AG04449 (cell line): ENCODE measurements at regions not wholly inside any gene's neighbourhood (a gene's known extent, or its start where the extent isn't known, plus 50 kb on each side); places are given as distances from the start of the nearest gene placed in this dataset.

Experiments used
- CTCF ChIA-PET: fragments of 350-600 bp; formaldehyde crosslinking; extraction: SDS; loops from one replicate; lab custom pipeline; 2021; ENCODE audit warnings: antibody characterized with exemption; lab: Yijun Ruan, JAX
- POLR2A ChIA-PET: fragments of 400-600, 350-600 bp; formaldehyde crosslinking; extraction: SDS; loops from one replicate; lab custom pipeline; 2020; ENCODE audit warnings: antibody characterized with exemption, inconsistent platforms; lab: Yijun Ruan, JAX
- DNase-seq: peaks from one replicate; pipeline ENCODE4 v3.0.0-alpha.2; 2010; ENCODE audit warnings: low read depth, low spot score
- H3K4me3 ChIP-seq: 2 replicates; pipeline ENCODE4 v1.5.1; 2011; ENCODE audit warnings: low read depth, mild to moderate bottlenecking, control low read depth, low read length
- CTCF ChIP-seq: IDR thresholded peaks from one replicate; pipeline ENCODE4 v1.5.1; 2011; ENCODE audit warnings: mild to moderate bottlenecking, moderate library complexity, low read length, control low read depth, inconsistent platforms; ENCODE audit not compliant: insufficient read depth; ENCODE audit errors: missing control alignments

DNA sequence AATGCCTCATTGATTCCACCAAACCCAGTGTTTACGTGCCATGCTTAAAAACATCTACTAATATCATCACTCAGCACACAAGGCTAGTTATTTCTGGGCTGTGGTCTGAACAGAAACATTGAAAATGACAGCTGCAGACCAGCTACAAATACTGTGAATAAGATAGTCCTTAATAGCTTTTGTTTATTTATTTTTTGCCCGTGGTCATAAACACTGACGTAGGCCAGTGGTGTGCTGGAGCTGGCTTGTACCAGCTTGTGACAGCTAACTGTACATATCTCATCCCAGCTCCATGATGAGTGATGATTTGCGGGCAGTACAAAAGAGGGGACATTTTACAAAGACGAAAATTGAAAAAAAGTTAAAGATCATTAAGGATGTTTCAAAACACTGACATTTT is 1057.0 kb downstream of the EPHA7 start:
- no peak for DNase-seq
- TF ChIP-seq CTCF = no peak
- ChIA-PET POLR2A (no interaction called here), CTCF (no interaction called here)
- no peak overlapping the region for H3K4me3 ChIP-seq

GRCh38 chr6:92361990-92362389 is 1057.4 kb downstream of the EPHA7 start:
- CTCF ChIA-PET = no interaction called here

DNA sequence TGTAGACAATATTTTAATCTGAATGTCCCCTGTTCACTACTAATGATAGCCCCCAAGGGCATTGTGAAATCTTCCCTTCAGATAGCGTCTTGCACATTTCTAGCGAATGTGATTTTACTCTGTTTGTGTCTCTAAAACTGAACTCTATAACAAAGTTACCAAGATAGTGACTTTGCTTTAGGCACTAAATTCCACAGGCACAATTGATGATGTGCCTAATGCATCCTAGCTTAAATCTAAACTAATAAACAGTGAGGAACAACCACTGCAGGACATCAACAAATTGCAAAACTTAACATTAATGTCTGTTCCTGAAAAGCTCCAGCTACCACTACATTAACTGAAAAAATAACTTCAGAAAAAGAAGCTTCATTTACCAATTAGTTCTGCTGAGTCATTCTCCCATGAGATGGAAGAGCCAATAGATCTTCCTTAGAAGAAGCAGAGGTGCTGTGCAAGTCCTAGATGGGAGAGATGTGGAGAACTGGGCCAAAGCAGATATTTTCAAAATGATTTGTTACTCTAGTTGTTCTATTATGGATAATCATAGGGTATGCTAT is 1065.0 kb downstream of the EPHA7 start:
- no peak for TF ChIP-seq CTCF
- no peak for DNase-seq
- ChIA-PET CTCF (no interaction called here), POLR2A (no interaction called here)
- no peak overlapping the region for H3K4me3 ChIP-seq

More at GRCh38 chr6:92361990-92362389, 1057.4 kb downstream of the EPHA7 start:
- POLR2A ChIA-PET = no interaction called here
- DNase-seq = no peak
- no peak for TF ChIP-seq CTCF
- H3K4me3 ChIP-seq = no peak overlapping the region

- H3K4me3 ChIP-seq = no peak overlapping the region
- ChIA-PET POLR2A (no interaction called here), CTCF (no interaction called here)
- no peak for DNase-seq
- no peak for TF ChIP-seq CTCF
Measured at GRCh38 chr6:92352130-92352529, 1067.2 kb downstream of the EPHA7 start.

DNA sequence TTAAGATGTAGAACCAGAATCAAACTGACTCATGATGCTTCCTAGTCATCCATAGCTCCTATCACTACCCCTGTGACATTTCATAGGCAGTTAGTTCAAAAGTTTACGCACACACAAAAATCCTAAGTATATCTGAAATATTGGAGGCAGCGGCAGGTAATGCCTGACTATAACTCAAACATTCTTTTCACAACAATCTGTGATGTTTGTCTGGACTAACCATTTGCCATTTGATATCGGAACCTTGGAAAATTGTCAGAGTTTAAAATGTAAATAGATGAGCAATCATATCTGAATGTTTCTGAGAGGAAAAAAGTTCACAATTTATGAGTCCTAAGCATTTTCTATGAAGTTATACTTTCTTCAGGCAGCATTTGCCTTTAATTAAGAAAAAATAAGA is 1078.2 kb downstream of the EPHA7 start:
- TF ChIP-seq CTCF = no peak
- ChIA-PET POLR2A (no interaction called here), CTCF (no interaction called here)
- H3K4me3 ChIP-seq = no peak overlapping the region
- DNase-seq = no peak

GRCh38 chr6:92339936-92340640 is 1079.3 kb downstream of the EPHA7 start:
- ChIA-PET POLR2A (no interaction called here), CTCF (no interaction called here)
- H3K4me3 ChIP-seq = no peak overlapping the region
- DNase-seq = no peak
- no peak for TF ChIP-seq CTCF
